ENCODE measurements at regions not wholly inside any gene's neighbourhood (a gene's known extent, or its start where the extent isn't known, plus 50 kb on each side); places are given as distances from the start of the nearest gene placed in this dataset.

DNA sequence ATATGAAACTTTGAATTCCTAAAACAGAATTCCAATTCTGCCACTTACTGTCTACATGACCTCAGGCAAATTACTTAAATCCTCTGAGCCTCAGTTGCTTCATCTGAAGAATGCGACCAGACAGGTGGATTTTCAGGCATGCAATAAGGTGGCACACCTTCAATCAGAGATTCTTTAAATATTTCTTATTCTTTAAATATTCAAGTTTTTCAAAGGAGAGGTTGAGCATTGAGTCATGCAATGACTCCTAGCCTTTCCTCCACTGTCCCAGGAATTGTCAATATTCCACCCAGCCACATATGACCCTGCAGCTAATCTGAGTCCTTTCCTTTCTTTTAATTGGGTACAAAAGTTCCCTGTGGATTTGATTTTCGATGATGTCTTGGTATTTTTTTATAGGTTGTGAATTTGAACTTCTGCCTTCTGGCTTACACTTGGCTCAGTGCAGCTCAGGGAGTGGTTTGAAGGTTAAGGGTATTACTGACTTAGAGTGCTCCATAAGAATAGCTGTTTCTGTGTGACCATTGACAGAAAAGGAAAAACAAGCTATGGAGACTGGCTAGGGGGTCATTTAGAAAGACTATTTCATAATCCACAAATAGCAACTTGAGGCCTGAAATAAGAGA lies 52.2 kb upstream of the PRDX6 start:
- DNase-seq = no peak
- H3K36me3 ChIP-seq (ENCODE audit: insufficient read depth, low read length) = no peaks in the 10 kb centered on the region
- no peaks in the 10 kb centered on the region for H4K20me1 ChIP-seq (ENCODE audit: insufficient read depth, low read depth, low read length)
- H3K9me2 ChIP-seq (replicated peaks; ENCODE audit: insufficient read depth, low read length) = no peaks in the 10 kb centered on the region
- H3K9me3 ChIP-seq (ENCODE audit: low read length) = no peaks in the 10 kb centered on the region
- H3K4me1 ChIP-seq (ENCODE audit: low read length) = peaks cover 10% of the 10 kb centered on the region
- H3K4me2 ChIP-seq (ENCODE audit: low read depth, low read length, poor library complexity, severe bottlenecking) = no peak overlapping the region
- H3K27ac ChIP-seq (ENCODE audit: low read length) = no peak overlapping the region
- H3K9ac ChIP-seq (ENCODE audit: low read length) = no peak overlapping the region
- H3K79me2 ChIP-seq (ENCODE audit: low read length) = no peaks in the 10 kb centered on the region
- H2AFZ ChIP-seq (ENCODE audit: low read length) = no peak overlapping the region
- no peaks in the 10 kb centered on the region for H3K27me3 ChIP-seq (ENCODE audit: low read length)
- no peak overlapping the region for H3K4me3 ChIP-seq (ENCODE audit: low read length)

GRCh38 chr1:173426057-173426456 lies 51.1 kb upstream of the PRDX6 start:
- Histone ChIP-seq H3K36me3 (ENCODE audit: insufficient read depth, low read length) (no peaks in the 10 kb centered on the region), H3K4me1 (ENCODE audit: low read length) (peaks cover 22% of the 10 kb centered on the region), H3K27ac (ENCODE audit: low read length) (no peak overlapping the region), H3K9me3 (ENCODE audit: low read length) (no peaks in the 10 kb centered on the region), H4K20me1 (ENCODE audit: insufficient read depth, low read depth, low read length) (no peaks in the 10 kb centered on the region), H3K27me3 (ENCODE audit: low read length) (no peaks in the 10 kb centered on the region), H2AFZ (ENCODE audit: low read length) (no peak overlapping the region), H3K79me2 (ENCODE audit: low read length) (no peaks in the 10 kb centered on the region), H3K4me3 (ENCODE audit: low read length) (no peak overlapping the region), H3K9ac (ENCODE audit: low read length) (no peak overlapping the region), H3K4me2 (ENCODE audit: low read depth, low read length, poor library complexity, severe bottlenecking) (no peak overlapping the region), H3K9me2 (replicated peaks; ENCODE audit: insufficient read depth, low read length) (no peaks in the 10 kb centered on the region)
- DNase-seq = no peak

GRCh38 chr1:173427146-173428054 lies 49.7 kb upstream of the PRDX6 start:
- Histone ChIP-seq H2AFZ (ENCODE audit: low read length) (no peak overlapping the region), H4K20me1 (ENCODE audit: insufficient read depth, low read depth, low read length) (no peaks in the 10 kb centered on the region), H3K9ac (ENCODE audit: low read length) (no peak overlapping the region), H3K27ac (ENCODE audit: low read length) (no peak overlapping the region), H3K4me2 (ENCODE audit: low read depth, low read length, poor library complexity, severe bottlenecking) (no peak overlapping the region), H3K36me3 (ENCODE audit: insufficient read depth, low read length) (no peaks in the 10 kb centered on the region), H3K4me3 (ENCODE audit: low read length) (no peak overlapping the region), H3K9me2 (replicated peaks; ENCODE audit: insufficient read depth, low read length) (no peaks in the 10 kb centered on the region), H3K4me1 (ENCODE audit: low read length) (peaks cover 33% of the 10 kb centered on the region), H3K79me2 (ENCODE audit: low read length) (no peaks in the 10 kb centered on the region), H3K9me3 (ENCODE audit: low read length) (no peaks in the 10 kb centered on the region), H3K27me3 (ENCODE audit: low read length) (no peaks in the 10 kb centered on the region)
- DNase-seq = no peak

Data from Karpas-422 (cell line).